ENCODE measurements at regions not wholly inside any gene's neighbourhood (a gene's known extent, or its start where the extent isn't known, plus 50 kb on each side); places are given as distances from the start of the nearest gene placed in this dataset.

- ChIA-PET POLR2A (no interaction called here), CTCF (no interaction called here)
- intact Hi-C loops (cut with micrococcal nuclease; ENCODE audit: unreplicated experiment), result no loop called here
- ATAC-seq, result no peak
- Histone ChIP-seq H3K27me3 (ENCODE audit: control insufficient read depth, insufficient read depth, low read length) (peaks cover 5% of the 10 kb centered on the region), H3K27ac (ENCODE audit: low read length) (no peak overlapping the region), H3K4me3 (ENCODE audit: low read depth in 2 of 2, low read length in 2 of 2) (no peak overlapping the region), H3K9me3 (ENCODE audit: control insufficient read depth, insufficient read depth, low read depth, low read length) (no peaks in the 10 kb centered on the region), H3K36me3 (ENCODE audit: control insufficient read depth, insufficient read depth, low read length) (no peaks in the 10 kb centered on the region), H3K4me1 (ENCODE audit: control insufficient read depth, insufficient read depth, low read length) (no peaks in the 10 kb centered on the region)
- BruUV-seq (replicated peaks), result no TSS peak
- in situ Hi-C loops (cut with HindIII; ENCODE audit: low pct_unique_long_range_greater_than_20kb, low sequenced_read_pairs), result no loop called here
- DNase-seq (ENCODE audit: low read depth, low spot score), result no peak
- TF ChIP-seq POLR2AphosphoS5 (IDR thresholded peaks at IDR 0.05; ENCODE audit: low read depth, low read length) (no peak), REST (IDR thresholded peaks at IDR 0.05; ENCODE audit: insufficient read depth in 1 of 2, low read depth in 2 of 2, low read length in 1 of 2) (no peak), CTCF (IDR thresholded peaks at IDR 0.05) (no peak), TCF7L2 (IDR thresholded peaks at IDR 0.05; ENCODE audit: low read depth, low read length) (no peak), SIN3A (IDR thresholded peaks at IDR 0.05; ENCODE audit: borderline replicate concordance, insufficient read depth, low read depth, low read length) (no peak)
Observed at GRCh38 chr12:63362791-63363190, 211.8 kb upstream of the AVPR1A start.

- TF ChIP-seq CTCF (IDR thresholded peaks at IDR 0.05) (no peak), REST (IDR thresholded peaks at IDR 0.05; ENCODE audit: insufficient read depth in 1 of 2, low read depth in 2 of 2, low read length in 1 of 2) (no peak), POLR2AphosphoS5 (IDR thresholded peaks at IDR 0.05; ENCODE audit: low read depth, low read length) (no peak), SIN3A (IDR thresholded peaks at IDR 0.05; ENCODE audit: borderline replicate concordance, insufficient read depth, low read depth, low read length) (no peak), TCF7L2 (IDR thresholded peaks at IDR 0.05; ENCODE audit: low read depth, low read length) (no peak)
- H3K36me3 ChIP-seq (ENCODE audit: control insufficient read depth, insufficient read depth, low read length), result no peaks in the 10 kb centered on the region
- H3K27ac ChIP-seq (ENCODE audit: low read length), result no peak overlapping the region
- H3K27me3 ChIP-seq (ENCODE audit: control insufficient read depth, insufficient read depth, low read length), result peaks cover 5% of the 10 kb centered on the region
- in situ Hi-C loops (cut with HindIII; ENCODE audit: low pct_unique_long_range_greater_than_20kb, low sequenced_read_pairs) (no loop called here), intact Hi-C loops (cut with micrococcal nuclease; ENCODE audit: unreplicated experiment) (no loop called here)
- ChIA-PET CTCF (no interaction called here), POLR2A (no interaction called here)
- no peak for ATAC-seq
- H3K4me3 ChIP-seq (ENCODE audit: low read depth in 2 of 2, low read length in 2 of 2), result no peak overlapping the region
- H3K4me1 ChIP-seq (ENCODE audit: control insufficient read depth, insufficient read depth, low read length), result no peaks in the 10 kb centered on the region
- BruUV-seq (replicated peaks), result no TSS peak
- no peaks in the 10 kb centered on the region for H3K9me3 ChIP-seq (ENCODE audit: control insufficient read depth, insufficient read depth, low read depth, low read length)
- DNase-seq (ENCODE audit: low read depth, low spot score), result no peak
Observed at GRCh38 chr12:63362166-63362565, 211.2 kb upstream of the AVPR1A start.
